GM21786 (cell line): ENCODE measurements at regions not wholly inside any gene's neighbourhood (a gene's known extent, or its start where the extent isn't known, plus 50 kb on each side); places are given as distances from the start of the nearest gene placed in this dataset.

ENCODE experiments used
- ATAC-seq: cut with Tn5 transposase; IDR thresholded peaks from one replicate; pipeline ENCODE4 v1.9.1; 2021; ENCODE audit not compliant: unreplicated experiment

- ATAC-seq = no peak
Measured at GRCh38 chr11:33476945-33477606, 219.9 kb downstream of the HIPK3 start.

GRCh38 chr11:33475993-33476392 lies 218.8 kb downstream of the HIPK3 start:
- ATAC-seq = no peak

GRCh38 chr11:33474866-33475265 lies 217.7 kb downstream of the HIPK3 start:
- no peak for ATAC-seq

GRCh38 chr11:33471541-33471940 lies 214.4 kb downstream of the HIPK3 start:
- ATAC-seq = no peak

- ATAC-seq = no peak
Measured at GRCh38 chr11:33467966-33468365, 210.8 kb downstream of the HIPK3 start.

- no peak for ATAC-seq
Measured at GRCh38 chr11:33463059-33463458, 205.9 kb downstream of the HIPK3 start.

GRCh38 chr11:33461369-33462125 lies 204.4 kb downstream of the HIPK3 start:
- no peak for ATAC-seq

GRCh38 chr11:33457948-33458347 lies 200.8 kb downstream of the HIPK3 start:
- ATAC-seq = no peak

GRCh38 chr11:33455867-33456463 lies 198.8 kb downstream of the HIPK3 start:
- ATAC-seq = no peak

- no peak for ATAC-seq
Measured at GRCh38 chr11:33454264-33454663, 197.1 kb downstream of the HIPK3 start.

GRCh38 chr11:33452836-33453624 lies 195.8 kb downstream of the HIPK3 start:
- no peak for ATAC-seq

GRCh38 chr11:33451364-33451763 lies 194.2 kb downstream of the HIPK3 start:
- ATAC-seq = no peak

- no peak for ATAC-seq
Measured at GRCh38 chr11:33449798-33450197, 192.6 kb downstream of the HIPK3 start.

- ATAC-seq = no peak
Measured at GRCh38 chr11:33448461-33449130, 191.4 kb downstream of the HIPK3 start.

GRCh38 chr11:33445761-33446161 lies 188.6 kb downstream of the HIPK3 start:
- ATAC-seq = no peak

- ATAC-seq = no peak
Measured at GRCh38 chr11:33444835-33445594, 187.8 kb downstream of the HIPK3 start.

- ATAC-seq = no peak
Measured at GRCh38 chr11:33443684-33444083, 186.5 kb downstream of the HIPK3 start.

GRCh38 chr11:33438301-33438700 lies 181.1 kb downstream of the HIPK3 start:
- no peak for ATAC-seq

GRCh38 chr11:33437529-33437928 lies 180.3 kb downstream of the HIPK3 start:
- ATAC-seq = no peak

GRCh38 chr11:33435216-33435615 lies 178.0 kb downstream of the HIPK3 start:
- ATAC-seq = no peak
